GM19240 (cell line): ENCODE measurements at regions not wholly inside any gene's neighbourhood (a gene's known extent, or its start where the extent isn't known, plus 50 kb on each side); places are given as distances from the start of the nearest gene placed in this dataset.

Source experiments
- DNase-seq: peaks from one replicate; pipeline ENCODE4 v3.0.0; 2011; ENCODE audit warnings: low spot score; ENCODE audit not compliant: insufficient read length

- no peak for DNase-seq
Observed at GRCh38 chr15:45943240-45943639, 308.4 kb downstream of the SQOR start.

GRCh38 chr15:45946111-45946510 lies 311.3 kb downstream of the SQOR start:
- no peak for DNase-seq

- DNase-seq = no peak
Observed at GRCh38 chr15:45948181-45948621, 313.4 kb downstream of the SQOR start.

GRCh38 chr15:45958924-45959323 lies 324.1 kb downstream of the SQOR start:
- no peak for DNase-seq

- no peak for DNase-seq
Observed at GRCh38 chr15:45962733-45963132, 327.9 kb downstream of the SQOR start.

GRCh38 chr15:45970542-45970941 lies 335.7 kb downstream of the SQOR start:
- DNase-seq = no peak

- no peak for DNase-seq
Observed at GRCh38 chr15:45980366-45980765, 345.5 kb downstream of the SQOR start.

GRCh38 chr15:45981625-45982024 lies 346.8 kb downstream of the SQOR start:
- no peak for DNase-seq

GRCh38 chr15:45991863-45992262 lies 357.0 kb downstream of the SQOR start:
- no peak for DNase-seq

- no peak for DNase-seq
Observed at GRCh38 chr15:45993072-45993471, 358.2 kb downstream of the SQOR start.

GRCh38 chr15:45993508-45993907 lies 358.7 kb downstream of the SQOR start:
- no peak for DNase-seq

GRCh38 chr15:45995800-45996199 lies 361.0 kb downstream of the SQOR start:
- DNase-seq = no peak

GRCh38 chr15:46014532-46014931 lies 379.7 kb downstream of the SQOR start:
- DNase-seq = no peak

GRCh38 chr15:46034755-46035154 lies 399.9 kb downstream of the SQOR start:
- no peak for DNase-seq

- DNase-seq = no peak
Observed at GRCh38 chr15:46039703-46040102, 404.9 kb downstream of the SQOR start.

GRCh38 chr15:46041905-46042304 lies 407.1 kb downstream of the SQOR start:
- DNase-seq = no peak

- DNase-seq = no peak
Observed at GRCh38 chr15:46059921-46060594, 425.2 kb downstream of the SQOR start.

- no peak for DNase-seq
Observed at GRCh38 chr15:46061002-46061401, 426.2 kb downstream of the SQOR start.

GRCh38 chr15:46077220-46077619 lies 442.4 kb downstream of the SQOR start:
- DNase-seq = no peak

GRCh38 chr15:46079046-46079445 lies 444.2 kb downstream of the SQOR start:
- no peak for DNase-seq

GRCh38 chr15:46080016-46080415 lies 445.2 kb downstream of the SQOR start:
- DNase-seq = no peak

- no peak for DNase-seq
Observed at GRCh38 chr15:46088486-46089445, 453.9 kb downstream of the SQOR start.
